Muscle layer of colon (tissue), 2 donors: ENCODE measurements at regions not wholly inside any gene's neighbourhood (a gene's known extent, or its start where the extent isn't known, plus 50 kb on each side); places are given as distances from the start of the nearest gene placed in this dataset.
"Not testable (repeated sequence)": the region's sequence is repeated elsewhere in the genome, so short reads cannot be mapped to it uniquely, and the experiment has no call there.

ENCODE experiments used
- H3K27ac ChIP-seq: one replicate; pipeline ENCODE4 v1.7.0; 2013; ENCODE audit warnings: low read depth, mild to moderate bottlenecking, low read length, moderate library complexity
- H3K27me3 ChIP-seq, 2 donors: one replicate each; pipeline ENCODE4 v1.7.0; 2013; ENCODE audit warnings: low read length in 2 of 2, mild to moderate bottlenecking in 2 of 2; ENCODE audit not compliant: insufficient read depth in 2 of 2, control insufficient read depth in 1 of 2
- H3K36me3 ChIP-seq: one replicate; pipeline ENCODE4 v1.7.0; 2013; ENCODE audit warnings: mild to moderate bottlenecking, low read length; ENCODE audit not compliant: insufficient read depth
- H3K4me1 ChIP-seq: one replicate; pipeline ENCODE4 v1.7.0; 2013; ENCODE audit warnings: mild to moderate bottlenecking, low read length; ENCODE audit not compliant: insufficient read depth
- H3K4me3 ChIP-seq, 2 donors: one replicate each; pipeline ENCODE4 v1.7.0; 2013; ENCODE audit warnings: low read length in 2 of 2, low read depth in 1 of 2, mild to moderate bottlenecking in 1 of 2, moderate library complexity in 1 of 2
- H3K9ac ChIP-seq: one replicate; pipeline ENCODE4 v1.7.0; 2013; ENCODE audit warnings: low read length
- H3K9me3 ChIP-seq: one replicate; pipeline ENCODE4 v1.7.0; 2013; ENCODE audit warnings: mild to moderate bottlenecking, low read length
- donor health status: abdominal sarcoma.
- donor health status: Adenocarcinoma of cecum.

GRCh38 chr14:83004456-83005006 lies 1470.9 kb upstream of the SEL1L start:
- Histone ChIP-seq H3K4me3 (no peak overlapping the region), H3K9me3 (no peaks in the 10 kb centered on the region), H3K36me3 (no peaks in the 10 kb centered on the region), H3K27me3 (no peaks in the 10 kb centered on the region), H3K9ac (no peak overlapping the region), H3K4me1 (no peaks in the 10 kb centered on the region), H3K27ac (no peak overlapping the region)

DNA sequence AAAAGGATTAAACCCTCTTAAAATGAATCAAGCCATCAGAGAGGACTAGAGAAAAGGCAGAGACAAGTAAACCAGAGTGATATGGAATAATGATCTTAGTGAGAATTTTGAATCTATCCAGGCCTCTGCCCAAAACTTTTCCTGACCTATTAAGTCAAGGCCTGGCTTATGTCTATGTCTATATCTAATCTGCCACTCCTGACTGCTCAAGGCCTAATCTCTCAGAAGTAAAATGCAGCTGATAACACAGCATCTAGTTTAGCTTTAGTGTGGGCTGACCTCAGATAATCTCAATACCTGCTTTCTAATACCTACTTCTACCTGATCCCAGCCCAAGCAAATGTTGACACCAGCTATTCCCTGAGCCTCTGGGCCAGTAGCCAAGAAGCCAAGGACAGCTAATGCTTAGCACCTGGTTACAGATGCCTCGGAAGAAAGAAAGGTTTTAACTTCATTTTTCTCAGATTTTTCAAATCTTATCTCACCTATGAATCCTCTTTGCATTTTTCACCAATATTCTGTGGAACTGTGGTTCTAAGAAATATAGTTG lies 1472.5 kb upstream of the SEL1L start:
- no peak overlapping the region for H3K9ac ChIP-seq
- H3K4me3 ChIP-seq = no peak overlapping the region
- H3K36me3 ChIP-seq = no peaks in the 10 kb centered on the region
- no peak overlapping the region for H3K27ac ChIP-seq
- no peaks in the 10 kb centered on the region for H3K27me3 ChIP-seq
- H3K4me1 ChIP-seq = no peaks in the 10 kb centered on the region
- no peaks in the 10 kb centered on the region for H3K9me3 ChIP-seq

DNA sequence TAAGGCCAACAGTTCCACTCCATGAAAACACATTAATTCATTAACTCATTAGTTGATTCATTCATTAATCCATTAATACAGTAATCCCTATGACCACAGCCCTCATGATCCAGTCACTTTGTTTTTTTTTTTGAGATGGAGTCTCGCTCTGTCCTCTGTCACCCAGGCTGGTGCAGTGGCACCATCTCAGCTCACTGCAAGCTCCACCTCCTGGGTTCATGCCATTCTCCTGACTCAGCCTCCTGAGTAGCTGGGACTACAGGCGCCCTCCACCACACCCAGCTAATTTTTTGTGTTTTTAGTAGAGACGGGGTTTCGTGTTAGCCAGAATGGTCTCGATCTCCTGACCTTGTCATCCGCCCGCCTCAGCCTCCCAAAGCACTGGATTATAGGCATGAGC lies 1473.4 kb upstream of the SEL1L start:
- H3K36me3 ChIP-seq, H3K9me3 ChIP-seq, H3K4me1 ChIP-seq, H3K4me3 ChIP-seq, H3K27ac ChIP-seq, H3K27me3 ChIP-seq, H3K9ac ChIP-seq: not testable (repeated sequence)

DNA sequence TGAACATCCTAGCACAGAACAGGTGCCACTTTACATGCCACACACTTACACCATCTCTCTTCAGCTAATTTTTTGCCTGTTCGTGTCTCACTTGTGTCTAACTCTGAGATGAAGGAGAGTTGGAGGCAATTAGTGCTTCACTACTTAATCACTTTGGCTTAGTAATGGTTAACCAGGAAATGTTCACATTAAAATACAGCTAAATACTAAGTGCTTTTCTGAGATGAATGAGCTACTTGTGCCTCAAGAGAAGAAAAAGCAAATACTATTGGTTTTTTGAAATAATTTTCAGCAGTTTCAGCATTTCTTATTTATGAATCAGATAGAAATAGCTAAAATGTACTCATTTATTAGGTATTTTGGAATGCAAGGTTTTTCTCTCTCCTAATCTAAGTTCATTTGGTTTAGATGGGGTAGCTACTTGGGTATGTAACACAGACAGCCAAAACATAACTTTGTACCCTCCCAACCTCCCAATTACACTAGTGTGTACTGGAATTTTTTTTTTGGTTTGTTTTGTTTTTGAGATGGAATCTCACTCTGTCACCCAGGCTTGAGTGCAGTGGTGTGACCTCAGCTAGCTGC lies 1474.1 kb upstream of the SEL1L start:
- Histone ChIP-seq H3K4me1 (no peaks in the 10 kb centered on the region), H3K27ac (no peak overlapping the region), H3K36me3 (no peaks in the 10 kb centered on the region), H3K4me3 (no peak overlapping the region), H3K9me3 (no peaks in the 10 kb centered on the region), H3K9ac (no peak overlapping the region), H3K27me3 (no peaks in the 10 kb centered on the region)

DNA sequence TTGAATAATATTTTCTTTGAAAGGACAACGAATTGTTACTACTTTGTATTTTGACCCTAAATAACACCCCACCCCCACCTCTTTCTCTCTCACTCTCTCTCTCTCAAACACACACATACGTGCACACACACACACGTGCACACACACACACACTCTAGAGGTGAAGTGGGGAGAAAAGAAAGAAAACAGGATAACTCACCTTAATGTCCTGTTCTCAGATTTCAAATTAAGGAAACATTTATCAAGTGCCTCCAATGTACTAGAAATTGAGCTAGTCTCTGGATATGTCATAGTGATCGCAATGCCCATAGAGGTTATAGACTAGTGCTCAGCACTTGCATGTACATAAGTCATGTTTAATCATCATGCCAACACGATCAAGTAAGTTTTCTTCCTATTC lies 1483.6 kb upstream of the SEL1L start:
- H3K27me3 ChIP-seq = no peaks in the 10 kb centered on the region

DNA sequence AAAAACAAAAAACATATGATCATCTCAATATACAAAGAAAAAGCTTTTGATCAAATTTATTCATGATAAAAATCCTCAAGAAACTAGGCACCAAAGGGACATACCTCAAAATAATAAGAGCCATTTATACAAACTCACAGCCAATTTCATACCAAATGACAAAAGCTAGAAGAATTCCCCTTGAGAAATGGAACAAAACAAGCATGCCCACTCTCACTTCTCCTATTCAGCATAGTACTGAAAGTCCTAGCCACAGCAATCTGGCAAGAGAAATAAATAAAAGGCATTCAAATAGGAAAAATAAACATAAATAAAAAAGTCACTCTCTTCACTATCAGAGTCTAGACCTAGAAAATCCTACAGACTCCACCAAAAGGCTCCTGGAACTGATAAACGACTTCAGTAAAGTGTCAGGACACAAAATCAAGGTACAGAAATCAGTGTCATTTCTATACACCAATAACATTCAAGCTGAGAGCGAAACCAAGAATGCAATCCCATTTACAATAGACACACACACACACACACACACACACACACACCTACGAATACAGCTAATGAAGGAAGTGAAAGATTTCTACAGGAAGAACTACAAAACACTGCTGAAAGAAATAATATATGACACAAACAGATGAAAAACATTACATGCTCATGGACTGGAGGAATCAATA lies 1486.2 kb upstream of the SEL1L start:
- no peak overlapping the region for H3K9ac ChIP-seq
- H3K4me1 ChIP-seq = peaks cover 2% of the 10 kb centered on the region
- no peak overlapping the region for H3K4me3 ChIP-seq
- H3K36me3 ChIP-seq = no peaks in the 10 kb centered on the region
- no peaks in the 10 kb centered on the region for H3K9me3 ChIP-seq
- H3K27ac ChIP-seq = no peak overlapping the region
- no peaks in the 10 kb centered on the region for H3K27me3 ChIP-seq

More for the DNA sequence above, 1483.6 kb upstream of the SEL1L start:
- Histone ChIP-seq H3K4me1 (peaks cover 7% of the 10 kb centered on the region), H3K9me3 (no peaks in the 10 kb centered on the region), H3K27ac (no peak overlapping the region), H3K4me3 (no peak overlapping the region), H3K9ac (no peak overlapping the region), H3K36me3 (no peaks in the 10 kb centered on the region)

DNA sequence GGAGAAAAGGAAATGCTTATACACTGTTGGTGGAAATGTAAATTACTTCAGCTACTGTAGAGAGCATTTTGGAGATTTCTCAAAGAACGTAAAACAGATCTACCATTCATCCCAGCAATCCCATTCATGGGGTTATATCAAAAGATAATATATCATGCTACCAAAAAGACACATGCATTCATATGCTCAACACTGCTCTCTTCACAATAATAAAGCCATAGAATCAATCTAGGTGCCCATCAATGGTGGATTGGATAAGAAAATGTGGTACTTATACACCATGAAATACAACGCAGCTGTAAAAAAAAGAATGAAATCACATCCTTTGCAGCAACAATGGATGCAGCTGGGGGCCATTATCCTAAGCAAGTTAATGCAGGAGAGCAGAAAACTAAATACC lies 1487.7 kb upstream of the SEL1L start:
- H3K9me3 ChIP-seq = no peaks in the 10 kb centered on the region
- no peaks in the 10 kb centered on the region for H3K4me1 ChIP-seq
- no peaks in the 10 kb centered on the region for H3K27me3 ChIP-seq
- H3K27ac ChIP-seq = no peak overlapping the region
- H3K9ac ChIP-seq = no peak overlapping the region
- H3K4me3 ChIP-seq = no peak overlapping the region
- H3K36me3 ChIP-seq = no peaks in the 10 kb centered on the region

GRCh38 chr14:83023369-83023768 lies 1489.7 kb upstream of the SEL1L start:
- Histone ChIP-seq H3K9ac (no peak overlapping the region), H3K27me3 (no peaks in the 10 kb centered on the region), H3K9me3 (no peaks in the 10 kb centered on the region), H3K36me3 (no peaks in the 10 kb centered on the region), H3K27ac (no peak overlapping the region), H3K4me3 (no peak overlapping the region), H3K4me1 (no peaks in the 10 kb centered on the region)

DNA sequence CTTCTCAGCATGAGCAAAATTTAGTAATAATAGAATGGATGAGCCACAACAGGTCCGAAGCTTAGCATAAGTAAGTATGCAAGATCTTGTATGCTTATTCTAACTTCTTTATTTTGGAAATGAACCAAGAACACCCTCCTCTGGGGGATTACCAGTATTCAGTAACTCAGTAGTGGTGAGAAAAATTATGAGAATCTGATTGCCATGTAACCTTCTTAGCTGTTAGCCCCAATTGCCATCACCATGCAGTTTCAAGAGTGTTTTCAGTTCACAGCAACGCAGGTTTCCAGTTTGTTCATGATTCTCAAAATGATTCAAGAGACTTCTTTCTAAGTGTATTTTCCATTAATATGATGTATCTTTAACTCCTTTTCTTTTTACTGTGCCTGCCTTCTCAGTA lies 1507.6 kb upstream of the SEL1L start:
- no peaks in the 10 kb centered on the region for H3K36me3 ChIP-seq
- H3K27me3 ChIP-seq = no peaks in the 10 kb centered on the region
- no peaks in the 10 kb centered on the region for H3K4me1 ChIP-seq
- no peak overlapping the region for H3K4me3 ChIP-seq
- no peaks in the 10 kb centered on the region for H3K9me3 ChIP-seq
- H3K9ac ChIP-seq = no peak overlapping the region
- no peak overlapping the region for H3K27ac ChIP-seq

DNA sequence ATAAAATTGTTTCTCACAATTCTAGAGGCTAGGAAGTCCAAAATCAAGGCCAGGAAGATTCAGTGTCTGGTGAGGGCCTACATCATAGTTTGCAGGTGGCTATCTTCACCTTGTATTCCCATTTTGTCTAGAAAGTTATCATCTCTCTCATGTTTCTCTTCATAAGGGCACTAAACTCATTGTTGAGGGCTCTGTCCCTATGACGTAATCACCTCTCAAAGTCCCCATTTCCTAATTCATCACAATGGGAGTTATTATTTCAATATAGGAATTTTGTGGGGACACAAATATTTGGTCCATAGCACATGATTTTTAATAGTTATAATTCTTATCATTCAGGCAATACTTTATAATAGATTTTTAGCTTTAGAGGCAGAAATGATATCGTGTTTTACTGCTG lies 1509.2 kb upstream of the SEL1L start:
- Histone ChIP-seq H3K36me3 (no peaks in the 10 kb centered on the region), H3K4me3 (no peak overlapping the region), H3K9me3 (no peaks in the 10 kb centered on the region), H3K27me3 (no peaks in the 10 kb centered on the region), H3K4me1 (peaks cover 5% of the 10 kb centered on the region), H3K9ac (no peak overlapping the region), H3K27ac (no peak overlapping the region)

DNA sequence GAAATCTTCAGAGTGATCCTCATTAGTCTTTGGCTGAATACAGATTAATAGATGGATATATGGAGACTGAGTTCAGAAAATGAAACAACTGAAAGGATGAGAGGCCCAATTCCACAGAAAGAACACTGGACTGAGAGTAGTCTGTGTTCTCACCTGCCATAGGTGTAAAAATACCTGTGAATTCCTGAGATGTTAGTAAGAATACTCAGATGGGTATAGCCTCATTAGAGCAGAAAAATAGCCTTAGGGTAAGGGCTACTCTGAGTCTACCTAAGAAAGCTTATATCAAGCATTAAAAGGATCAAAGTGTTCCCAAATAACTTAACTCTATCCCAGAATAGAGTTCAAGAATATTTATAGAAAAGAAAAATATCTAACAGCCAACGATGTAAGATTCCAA lies 1510.3 kb upstream of the SEL1L start:
- Histone ChIP-seq H3K27ac (no peak overlapping the region), H3K4me1 (peaks cover 5% of the 10 kb centered on the region), H3K9me3 (no peaks in the 10 kb centered on the region), H3K27me3 (no peaks in the 10 kb centered on the region), H3K36me3 (no peaks in the 10 kb centered on the region), H3K4me3 (no peak overlapping the region), H3K9ac (no peak overlapping the region)
